ENCODE measurements at regions not wholly inside any gene's neighbourhood (a gene's known extent, or its start where the extent isn't known, plus 50 kb on each side); places are given as distances from the start of the nearest gene placed in this dataset.

GRCh38 chr15:81982808-81983207 lies 63.0 kb downstream of the MEX3B start:
- Histone ChIP-seq H3K4me2 (ENCODE audit: insufficient read depth, low read length) (no peak overlapping the region), H3K4me1 (replicated peaks in 1 of 2; ENCODE audit: control insufficient read depth in 2 of 2, insufficient read depth in 2 of 2, low read length in 2 of 2) (no peaks in the 10 kb centered on the region), H3K9me1 (ENCODE audit: control insufficient read depth, insufficient read depth, low read length) (no peaks in the 10 kb centered on the region), H3K27ac (ENCODE audit: extremely low read depth, low read depth, low read length) (no peak overlapping the region), H3K36me3 (ENCODE audit: control insufficient read depth, insufficient read depth, low read length) (no peaks in the 10 kb centered on the region), H3K27me3 (ENCODE audit: control insufficient read depth in 2 of 2, insufficient read depth in 2 of 2, low read length in 2 of 2) (no peaks in the 10 kb centered on the region), H3K79me2 (ENCODE audit: control insufficient read depth, insufficient read depth, low read length) (no peaks in the 10 kb centered on the region), H2AFZ (ENCODE audit: low read depth, low read length) (no peak overlapping the region), H3K9ac (ENCODE audit: insufficient read depth in 1 of 2, low read depth in 2 of 2, low read length in 2 of 2) (no peak overlapping the region), H4K20me1 (replicated peaks; ENCODE audit: control insufficient read depth, insufficient read depth, low read length) (no peaks in the 10 kb centered on the region), H3K4me3 (no peak overlapping the region), H3K9me3 (replicated peaks; ENCODE audit: control insufficient read depth, insufficient read depth, low read depth, low read length) (no peaks in the 10 kb centered on the region)
- ChIA-PET POLR2A (interaction anchor here (0.6 kb wide), 1 partner anchor 54 kb away, joined by 3 read pairs; no protein-coding TSS in a partner anchor), CTCF (ENCODE audit: low intra/inter-chr PET ratio) (no interaction called here)
- no TSS peak for BruUV-seq (replicated peaks)
- no peak for FAIRE-seq
- intact Hi-C loops (cut with micrococcal nuclease) (no loop called here), in situ Hi-C loops (cut with MboI) (no loop called here)
- no peak for ATAC-seq
- 69% methylated on average over 5 of the region's 5 CpGs for WGBS (ENCODE audit: insufficient coverage, low coverage, missing lambda C conversion rate)
- TF ChIP-seq ZNF12 (CRISPR knock-in tag; IDR thresholded peaks at IDR 0.05) (no peak), ETS2 (tag; IDR thresholded peaks at IDR 0.05; ENCODE audit: borderline replicate concordance, poor library complexity, severe bottlenecking) (no peak), CBX2 (IDR thresholded peaks at IDR 0.05; ENCODE audit: insufficient read depth, low read length, poor library complexity, severe bottlenecking) (no peak), MCM3 (IDR thresholded peaks at IDR 0.05) (no peak), CEBPB (tag; IDR thresholded peaks at IDR 0.05) (peak; percentile 74), CEBPG (CRISPR knock-in tag; IDR thresholded peaks at IDR 0.05) (no peak), CEBPG (tag; conservative IDR thresholded peaks at IDR 0.05 in 1 of 2, IDR thresholded peaks at IDR 0.05 in 1 of 2) (peak in 1 of 2 experiments; percentile 34; a peak in 2 of 4 replicates), FOXJ3 (CRISPR knock-in tag; IDR thresholded peaks at IDR 0.05) (no peak), ZBTB40 (IDR thresholded peaks at IDR 0.05) (no peak), ZBTB40 (CRISPR knock-in tag; IDR thresholded peaks at IDR 0.05) (no peak)
- TF ChIP-seq, protein P1, sequence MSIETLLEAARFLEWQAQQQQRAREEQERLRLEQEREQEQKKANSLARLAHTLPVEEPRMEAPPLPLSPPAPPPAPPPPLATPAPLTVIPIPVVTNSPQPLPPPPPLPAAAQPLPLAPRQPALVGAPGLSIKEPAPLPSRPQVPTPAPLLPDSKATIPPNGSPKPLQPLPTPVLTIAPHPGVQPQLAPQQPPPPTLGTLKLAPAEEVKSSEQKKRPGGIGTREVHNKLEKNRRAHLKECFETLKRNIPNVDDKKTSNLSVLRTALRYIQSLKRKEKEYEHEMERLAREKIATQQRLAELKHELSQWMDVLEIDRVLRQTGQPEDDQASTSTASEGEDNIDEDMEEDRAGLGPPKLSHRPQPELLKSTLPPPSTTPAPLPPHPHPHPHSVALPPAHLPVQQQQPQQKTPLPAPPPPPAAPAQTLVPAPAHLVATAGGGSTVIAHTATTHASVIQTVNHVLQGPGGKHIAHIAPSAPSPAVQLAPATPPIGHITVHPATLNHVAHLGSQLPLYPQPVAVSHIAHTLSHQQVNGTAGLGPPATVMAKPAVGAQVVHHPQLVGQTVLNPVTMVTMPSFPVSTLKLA (conservative IDR thresholded peaks at IDR 0.05), result no peak
- no peak for DNase-seq (ENCODE audit: extremely low read depth in 1 of 4, low spot score in 3 of 4)
